Ectodermal cell (in vitro differentiated cells): ENCODE measurements at regions not wholly inside any gene's neighbourhood (a gene's known extent, or its start where the extent isn't known, plus 50 kb on each side); places are given as distances from the start of the nearest gene placed in this dataset.

Experiments
- H3K27ac ChIP-seq: 2 replicates; pipeline ENCODE4 v1.7.0; 2013; ENCODE audit warnings: mild to moderate bottlenecking, low read depth, low read length; ENCODE audit not compliant: insufficient read depth, poor library complexity, severe bottlenecking
- H3K27me3 ChIP-seq: 2 replicates; pipeline ENCODE4 v1.7.0; 2013; ENCODE audit warnings: mild to moderate bottlenecking, low read length; ENCODE audit not compliant: insufficient read depth, control insufficient read depth, poor library complexity, severe bottlenecking
- H3K36me3 ChIP-seq: one replicate; pipeline ENCODE4 v1.7.0; 2013; ENCODE audit warnings: low read length; ENCODE audit not compliant: control insufficient read depth, insufficient read depth
- H3K4me1 ChIP-seq: one replicate; pipeline ENCODE4 v1.7.0; 2013; ENCODE audit warnings: low read length; ENCODE audit not compliant: control insufficient read depth, insufficient read depth
- H3K4me3 ChIP-seq: 2 replicates; pipeline ENCODE4 v1.7.0; 2013; ENCODE audit warnings: low read depth, low read length, control low read depth; ENCODE audit not compliant: insufficient read depth
- H3K9me3 ChIP-seq: 2 replicates; pipeline ENCODE4 v1.7.0; 2013; ENCODE audit warnings: mild to moderate bottlenecking, low read length, moderate library complexity; ENCODE audit not compliant: control insufficient read depth
- WGBS, 2 experiments: methylation state at CpG; one replicate each; pipeline ENCODE4 v1.1.7; 2013; ENCODE audit warnings: missing lambda C conversion rate in 2 of 2; 5-methylcytosine and 5-hydroxymethylcytosine counted together

- Histone ChIP-seq H3K36me3 (no peaks in the 10 kb centered on the region), H3K4me1 (no peaks in the 10 kb centered on the region), H3K4me3 (no peak overlapping the region), H3K9me3 (no peaks in the 10 kb centered on the region), H3K27ac (no peak overlapping the region), H3K27me3 (no peaks in the 10 kb centered on the region)
- WGBS, 2 experiments = no CpG with 5 or more reads among the region's 2 CpGs
Observed at GRCh38 chrX:38887222-38887621, 86.0 kb downstream of the MID1IP1 start.

GRCh38 chrX:38890326-38890725 lies 89.1 kb downstream of the MID1IP1 start:
- no peak overlapping the region for H3K27ac ChIP-seq
- H3K9me3 ChIP-seq = no peaks in the 10 kb centered on the region
- WGBS, 2 experiments = no CpG with 5 or more reads among the region's 1 CpG
- no peaks in the 10 kb centered on the region for H3K27me3 ChIP-seq
- H3K36me3 ChIP-seq = no peaks in the 10 kb centered on the region
- H3K4me3 ChIP-seq = no peak overlapping the region
- H3K4me1 ChIP-seq = no peaks in the 10 kb centered on the region

- Histone ChIP-seq H3K27me3 (no peaks in the 10 kb centered on the region), H3K4me3 (no peak overlapping the region), H3K4me1 (no peaks in the 10 kb centered on the region), H3K36me3 (no peaks in the 10 kb centered on the region), H3K27ac (no peak overlapping the region), H3K9me3 (no peaks in the 10 kb centered on the region)
- 87 to 92% methylated on average over 5 to 6 of the region's 6 CpGs for WGBS, 2 experiments
Observed at GRCh38 chrX:38890963-38891362, 89.7 kb downstream of the MID1IP1 start.

GRCh38 chrX:38891641-38892413 lies 90.6 kb downstream of the MID1IP1 start:
- WGBS, 2 experiments = 83% methylated on average over 3 to 4 of the region's 4 CpGs
- Histone ChIP-seq H3K4me3 (no peak overlapping the region), H3K9me3 (no peaks in the 10 kb centered on the region), H3K27ac (no peak overlapping the region), H3K4me1 (no peaks in the 10 kb centered on the region), H3K27me3 (no peaks in the 10 kb centered on the region), H3K36me3 (no peaks in the 10 kb centered on the region)

- Histone ChIP-seq H3K36me3 (no peaks in the 10 kb centered on the region), H3K4me3 (no peak overlapping the region), H3K27me3 (no peaks in the 10 kb centered on the region), H3K9me3 (no peaks in the 10 kb centered on the region), H3K4me1 (no peaks in the 10 kb centered on the region), H3K27ac (no peak overlapping the region)
- WGBS, 2 experiments = 92 to 100% methylated on average over 2 to 4 of the region's 4 CpGs
Observed at GRCh38 chrX:38893441-38893840, 92.2 kb downstream of the MID1IP1 start.

GRCh38 chrX:38895775-38896174 lies 94.5 kb downstream of the MID1IP1 start:
- 89% methylated on average over 1 of the region's 1 CpG; no CpG with 5 or more reads in 1 of the 2 experiments for WGBS, 2 experiments
- H3K4me1 ChIP-seq = no peaks in the 10 kb centered on the region
- H3K9me3 ChIP-seq = no peaks in the 10 kb centered on the region
- H3K27ac ChIP-seq = no peak overlapping the region
- no peaks in the 10 kb centered on the region for H3K36me3 ChIP-seq
- H3K27me3 ChIP-seq = no peaks in the 10 kb centered on the region
- H3K4me3 ChIP-seq = no peak overlapping the region

GRCh38 chrX:38896724-38897298 lies 95.6 kb downstream of the MID1IP1 start:
- Histone ChIP-seq H3K27ac (no peak overlapping the region), H3K4me1 (no peaks in the 10 kb centered on the region), H3K4me3 (no peak overlapping the region), H3K9me3 (no peaks in the 10 kb centered on the region), H3K27me3 (no peaks in the 10 kb centered on the region), H3K36me3 (no peaks in the 10 kb centered on the region)
- WGBS, 2 experiments = 93 to 97% methylated on average over 4 of the region's 4 CpGs

GRCh38 chrX:38898261-38898660 lies 97.0 kb downstream of the MID1IP1 start:
- no peak overlapping the region for H3K27ac ChIP-seq
- no peak overlapping the region for H3K4me3 ChIP-seq
- no peaks in the 10 kb centered on the region for H3K9me3 ChIP-seq
- no peaks in the 10 kb centered on the region for H3K4me1 ChIP-seq
- 86 to 87% methylated on average over 3 of the region's 6 CpGs for WGBS, 2 experiments
- no peaks in the 10 kb centered on the region for H3K27me3 ChIP-seq
- H3K36me3 ChIP-seq = no peaks in the 10 kb centered on the region

- Histone ChIP-seq H3K27ac (no peak overlapping the region), H3K27me3 (no peaks in the 10 kb centered on the region), H3K4me3 (no peak overlapping the region), H3K36me3 (no peaks in the 10 kb centered on the region), H3K9me3 (no peaks in the 10 kb centered on the region), H3K4me1 (no peaks in the 10 kb centered on the region)
- 100% methylated on average over 1 of the region's 1 CpG; no CpG with 5 or more reads in 1 of the 2 experiments for WGBS, 2 experiments
Observed at GRCh38 chrX:38899650-38900049, 98.4 kb downstream of the MID1IP1 start.

GRCh38 chrX:38900719-38901118 lies 99.5 kb downstream of the MID1IP1 start:
- 93 to 95% methylated on average over 6 of the region's 6 CpGs for WGBS, 2 experiments
- no peaks in the 10 kb centered on the region for H3K36me3 ChIP-seq
- no peaks in the 10 kb centered on the region for H3K9me3 ChIP-seq
- no peak overlapping the region for H3K27ac ChIP-seq
- H3K4me3 ChIP-seq = no peak overlapping the region
- no peaks in the 10 kb centered on the region for H3K27me3 ChIP-seq
- H3K4me1 ChIP-seq = no peaks in the 10 kb centered on the region
